Peyer's patch (tissue), 4 donors: ENCODE measurements at regions not wholly inside any gene's neighbourhood (a gene's known extent, or its start where the extent isn't known, plus 50 kb on each side); places are given as distances from the start of the nearest gene placed in this dataset.

ENCODE experiments used
- DNase-seq, 3 donors: peaks; one replicate each; pipeline ENCODE4 v3.0.0-alpha.2; 2017 to 2019
- H3K27ac ChIP-seq, 4 donors: fragments of 200-600 bp; sonication (generic); one replicate each; pipeline ENCODE4 v1.5.1; 2016 to 2019
- H3K27me3 ChIP-seq, 2 donors: fragments of 200-600 bp; sonication (generic); one replicate each; pipeline ENCODE4 v1.5.1; 2019
- H3K36me3 ChIP-seq, 3 donors: fragments of 200-600 bp; sonication (generic); one replicate each; pipeline ENCODE4 v1.5.1; 2016 to 2019
- H3K4me1 ChIP-seq, 4 donors: fragments of 200-600 bp; sonication (generic); one replicate each; pipeline ENCODE4 v1.5.1; 2016 to 2019
- H3K4me3 ChIP-seq, 4 donors: fragments of 200-600 bp; sonication (generic); 1 replicate in 3 of 4; 2 replicates in 1 of 4; pipeline ENCODE4 v1.5.1; 2016 to 2019; ENCODE audit warnings: mild to moderate bottlenecking in 1 of 4
- H3K9me3 ChIP-seq, 4 donors: fragments of 200-600 bp; sonication (generic); one replicate each; pipeline ENCODE4 v1.5.1; 2016 to 2019; ENCODE audit warnings: mild to moderate bottlenecking in 1 of 4
- CTCF ChIP-seq, 6 experiments: fragments of 450-650 bp in 4 of 6; fragments of 200-600 bp in 2 of 6; sonication (generic) in 1 of 6; IDR thresholded peaks; one replicate each; pipeline ENCODE4 v1.5.1; 2017 to 2019; ENCODE audit warnings: antibody characterized with exemption in 6 of 6, mild to moderate bottlenecking in 3 of 6, moderate library complexity in 1 of 6
- POLR2A ChIP-seq, 2 donors: fragments of 450-650 bp; IDR thresholded peaks; one replicate each; pipeline ENCODE4 v1.5.1; 2017; ENCODE audit warnings: antibody characterized with exemption in 2 of 2, mild to moderate bottlenecking in 2 of 2, moderate library complexity in 2 of 2

- no peak overlapping the region for H3K4me3 ChIP-seq
- peaks cover 0 to 11% (median 0%) of the 10 kb centered on the region in 4 donors for H3K4me1 ChIP-seq
- no peaks in the 10 kb centered on the region for H3K36me3 ChIP-seq
- H3K9me3 ChIP-seq = no peaks in the 10 kb centered on the region
- H3K27ac ChIP-seq = no peak overlapping the region
- TF ChIP-seq POLR2A (IDR thresholded peaks at IDR 0.05) (no peak), CTCF (IDR thresholded peaks at IDR 0.05) (no peak)
- no peak for DNase-seq
- H3K27me3 ChIP-seq = no peaks in the 10 kb centered on the region
Observed at GRCh38 chr2:234839285-234839684, 112.5 kb upstream of the SH3BP4 start.

- Histone ChIP-seq H3K9me3 (no peaks in the 10 kb centered on the region), H3K4me3 (no peak overlapping the region), H3K36me3 (no peaks in the 10 kb centered on the region), H3K4me1 (peaks cover 0 to 6% (median 0%) of the 10 kb centered on the region in 4 donors), H3K27ac (no peak overlapping the region), H3K27me3 (no peaks in the 10 kb centered on the region)
- DNase-seq = no peak
- TF ChIP-seq CTCF (IDR thresholded peaks at IDR 0.05) (no peak), POLR2A (IDR thresholded peaks at IDR 0.05) (no peak)
Observed at GRCh38 chr2:234836271-234836670, 115.5 kb upstream of the SH3BP4 start.

GRCh38 chr2:234835738-234836137 lies 116.1 kb upstream of the SH3BP4 start:
- TF ChIP-seq CTCF (IDR thresholded peaks at IDR 0.05) (no peak), POLR2A (IDR thresholded peaks at IDR 0.05) (no peak)
- no peaks in the 10 kb centered on the region for H3K36me3 ChIP-seq
- H3K9me3 ChIP-seq = no peaks in the 10 kb centered on the region
- no peak overlapping the region for H3K4me3 ChIP-seq
- H3K27ac ChIP-seq = no peak overlapping the region
- no peaks in the 10 kb centered on the region for H3K27me3 ChIP-seq
- DNase-seq = no peak
- peaks cover 0 to under 1% (median 0%) of the 10 kb centered on the region in 4 donors for H3K4me1 ChIP-seq

GRCh38 chr2:234834228-234834923 lies 117.4 kb upstream of the SH3BP4 start:
- Histone ChIP-seq H3K9me3 (no peaks in the 10 kb centered on the region), H3K27me3 (no peaks in the 10 kb centered on the region), H3K27ac (no peak overlapping the region), H3K4me3 (no peak overlapping the region), H3K36me3 (no peaks in the 10 kb centered on the region), H3K4me1 (no peaks in the 10 kb centered on the region)
- TF ChIP-seq CTCF (IDR thresholded peaks at IDR 0.05) = no peak
- TF ChIP-seq POLR2A (IDR thresholded peaks at IDR 0.05) = no peak
- DNase-seq = no peak

GRCh38 chr2:234830853-234831252 lies 121.0 kb upstream of the SH3BP4 start:
- Histone ChIP-seq H3K27me3 (no peaks in the 10 kb centered on the region), H3K27ac (no peak overlapping the region), H3K4me1 (no peaks in the 10 kb centered on the region), H3K9me3 (no peaks in the 10 kb centered on the region), H3K4me3 (no peak overlapping the region), H3K36me3 (no peaks in the 10 kb centered on the region)
- no peak for TF ChIP-seq CTCF (IDR thresholded peaks at IDR 0.05)
- no peak for TF ChIP-seq POLR2A (IDR thresholded peaks at IDR 0.05)
- no peak for DNase-seq

GRCh38 chr2:234829074-234829455 lies 122.8 kb upstream of the SH3BP4 start:
- DNase-seq = no peak
- Histone ChIP-seq H3K4me3 (no peak overlapping the region), H3K36me3 (no peaks in the 10 kb centered on the region), H3K27me3 (no peaks in the 10 kb centered on the region), H3K27ac (no peak overlapping the region), H3K4me1 (no peaks in the 10 kb centered on the region), H3K9me3 (no peaks in the 10 kb centered on the region)
- TF ChIP-seq CTCF (IDR thresholded peaks at IDR 0.05) (no peak), POLR2A (IDR thresholded peaks at IDR 0.05) (no peak)
